Suprapubic skin (tissue), 4 donors: ENCODE measurements at regions not wholly inside any gene's neighbourhood (a gene's known extent, or its start where the extent isn't known, plus 50 kb on each side); places are given as distances from the start of the nearest gene placed in this dataset.

Experiments used
- CTCF ChIP-seq, 2 donors: fragments of 200-600 bp in 1 of 2; fragments of 450-650 bp in 1 of 2; sonication (generic) in 1 of 2; IDR thresholded peaks; one replicate each; pipeline ENCODE4 v1.5.1; 2016 to 2019; ENCODE audit warnings: antibody characterized with exemption in 2 of 2, mild to moderate bottlenecking in 1 of 2, moderate library complexity in 1 of 2
- POLR2A ChIP-seq, 2 donors: fragments of 450-650 bp; IDR thresholded peaks; one replicate each; pipeline ENCODE4 v1.6.1; 2017; ENCODE audit warnings: antibody characterized with exemption in 2 of 2, mild to moderate bottlenecking in 2 of 2, moderate library complexity in 2 of 2
- POLR2AphosphoS5 ChIP-seq, 3 donors: sonication (generic); formaldehyde crosslinking; IDR thresholded peaks; one replicate each; pipeline ENCODE4 v1.6.1; 2017; ENCODE audit warnings: antibody characterized with exemption in 3 of 3

GRCh38 chr5:4487581-4487980, 652.5 kb upstream of the ADAMTS16 start:
- TF ChIP-seq CTCF (IDR thresholded peaks at IDR 0.05) (no peak), POLR2AphosphoS5 (IDR thresholded peaks at IDR 0.05) (no peak), POLR2A (IDR thresholded peaks at IDR 0.05) (no peak)
